Neural cell (in vitro differentiated cells): ENCODE measurements at regions not wholly inside any gene's neighbourhood (a gene's known extent, or its start where the extent isn't known, plus 50 kb on each side); places are given as distances from the start of the nearest gene placed in this dataset.

Experiments
- H2AFZ ChIP-seq: fragments of 200-600, 300-800 bp; sonication (generic), shearing (Covaris generic); 2 replicates; pipeline ENCODE4 v1.6.0; 2014; ENCODE audit warnings: low read depth, mild to moderate bottlenecking, antibody characterized with exemption, low read length, moderate library complexity
- H3F3A ChIP-seq: fragments of 200-600 bp; shearing (Covaris generic); 2 replicates; pipeline ENCODE4 v1.6.1; 2016; ENCODE audit warnings: mild to moderate bottlenecking, moderate library complexity, mixed read lengths, antibody characterized with exemption, low read length; ENCODE audit not compliant: insufficient read depth, poor library complexity, severe bottlenecking
- H3K27ac ChIP-seq: fragments of 200-600, 300-800 bp; sonication (generic), shearing (Covaris generic); 2 replicates; pipeline ENCODE4 v1.5.1; 2014; ENCODE audit warnings: mild to moderate bottlenecking, low read length, moderate library complexity
- H3K27me3 ChIP-seq: fragments of 300-800, 200-600 bp; sonication (generic), shearing (Covaris generic); 2 replicates; pipeline ENCODE4 v1.6.0; 2014; ENCODE audit warnings: mild to moderate bottlenecking, low read depth, low read length, moderate library complexity; ENCODE audit not compliant: insufficient read depth
- H3K36me3 ChIP-seq: fragments of 300-800, 200-600 bp; sonication (generic), shearing (Covaris generic); 2 replicates; pipeline ENCODE4 v1.5.1; 2014; ENCODE audit warnings: mild to moderate bottlenecking, antibody characterized with exemption, low read length, moderate library complexity; ENCODE audit not compliant: insufficient read depth
- H3K4me2 ChIP-seq: fragments of 300-800, 200-600 bp; sonication (generic), shearing (Covaris generic); 2 replicates; pipeline ENCODE4 v1.6.0; 2014; ENCODE audit warnings: mild to moderate bottlenecking, low read length
- H3K4me3 ChIP-seq: fragments of 300-800, 200-600 bp; sonication (generic), shearing (Covaris generic); 2 replicates; pipeline ENCODE4 v1.5.1; 2014; ENCODE audit warnings: mild to moderate bottlenecking, low read length, moderate library complexity
- H3K79me2 ChIP-seq: fragments of 200-600 bp; shearing (Covaris generic); replicated peaks from 2 replicates; pipeline ENCODE4 v1.6.0; 2014; ENCODE audit warnings: mild to moderate bottlenecking, low read length, moderate library complexity; ENCODE audit not compliant: insufficient read depth
- H3K9ac ChIP-seq: fragments of 300-800, 200-600 bp; sonication (generic), shearing (Covaris generic); 2 replicates; pipeline ENCODE4 v1.6.1; 2016; ENCODE audit warnings: mild to moderate bottlenecking, low read length, mixed read lengths
- H3K9me2 ChIP-seq: fragments of 200-600 bp; shearing (Covaris generic); 2 replicates; pipeline ENCODE4 v1.6.1; 2016; ENCODE audit warnings: mild to moderate bottlenecking, low read length, mixed read lengths; ENCODE audit not compliant: insufficient read depth
- H3K9me3 ChIP-seq: fragments of 200-600, 300-800 bp; sonication (generic), shearing (Covaris generic); 2 replicates; pipeline ENCODE4 v1.6.1; 2016; ENCODE audit warnings: mild to moderate bottlenecking, mixed run types, low read length, moderate library complexity, mixed read lengths
- H4K20me1 ChIP-seq: fragments of 200-600 bp; shearing (Covaris generic); 2 replicates; pipeline ENCODE4 v1.6.1; 2016; ENCODE audit warnings: mild to moderate bottlenecking, mixed run types; ENCODE audit not compliant: insufficient read depth
- CTCF ChIP-seq: fragments of 450-650 bp; IDR thresholded peaks from 2 replicates; pipeline ENCODE4 v1.5.1; 2014; ENCODE audit warnings: antibody characterized with exemption, mild to moderate bottlenecking, moderate library complexity; ENCODE audit not compliant: poor library complexity, severe bottlenecking
- EP300 ChIP-seq: fragments of 450-650 bp; conservative IDR thresholded peaks from 2 replicates; pipeline ENCODE4 v1.6.1; 2014; ENCODE audit warnings: antibody characterized with exemption, mild to moderate bottlenecking, moderate library complexity; ENCODE audit not compliant: poor library complexity, severe bottlenecking
- EZH2 ChIP-seq: fragments of 200-600, 300-800 bp; shearing (Covaris generic), sonication (generic); IDR thresholded peaks from 2 replicates; pipeline ENCODE4 v1.6.1; 2014; ENCODE audit warnings: antibody characterized with exemption, low read length, borderline replicate concordance, mild to moderate bottlenecking; ENCODE audit not compliant: insufficient read depth, poor library complexity, severe bottlenecking
- MXI1 ChIP-seq: fragments of 450-650 bp; conservative IDR thresholded peaks from 2 replicates; pipeline ENCODE4 v1.6.1; 2014; ENCODE audit warnings: antibody characterized with exemption, mild to moderate bottlenecking; ENCODE audit not compliant: poor library complexity, severe bottlenecking
- POLR2AphosphoS5 ChIP-seq: IDR thresholded peaks from 2 replicates; pipeline ENCODE4 v1.6.1; 2012
- RAD21 ChIP-seq: fragments of 450-650 bp; conservative IDR thresholded peaks from 2 replicates; pipeline ENCODE4 v1.6.1; 2014; ENCODE audit warnings: antibody characterized with exemption, mild to moderate bottlenecking, moderate library complexity
- REST ChIP-seq: IDR thresholded peaks from 2 replicates; pipeline ENCODE4 v1.6.1; 2012; ENCODE audit warnings: borderline replicate concordance
- SMC3 ChIP-seq: fragments of 450-650 bp; conservative IDR thresholded peaks from 2 replicates; pipeline ENCODE4 v1.6.1; 2014; ENCODE audit warnings: antibody characterized with exemption, mild to moderate bottlenecking, moderate library complexity; ENCODE audit not compliant: poor library complexity
- TAF1 ChIP-seq: IDR thresholded peaks from 2 replicates; pipeline ENCODE4 v1.6.1; 2012; ENCODE audit warnings: low read depth

- TF ChIP-seq MXI1 (no peak), POLR2AphosphoS5 (no peak), TAF1 (no peak), EP300 (no peak), RAD21 (no peak), CTCF (no peak), REST (no peak), EZH2 (no peak), SMC3 (no peak)
- Histone ChIP-seq H4K20me1 (no peaks in the 10 kb centered on the region), H3K4me3 (no peak overlapping the region), H3K36me3 (no peaks in the 10 kb centered on the region), H3K9ac (no peak overlapping the region), H2AFZ (no peak overlapping the region), H3K9me2 (no peaks in the 10 kb centered on the region), H3K79me2 (no peaks in the 10 kb centered on the region), H3K4me2 (no peak overlapping the region), H3K27ac (no peak overlapping the region), H3K9me3 (no peaks in the 10 kb centered on the region), H3K27me3 (no peaks in the 10 kb centered on the region), H3F3A (no peaks in the 10 kb centered on the region)
Measured at GRCh38 chrX:45577361-45577760, 376.7 kb upstream of the DIPK2B start.

GRCh38 chrX:45571453-45571852 is 370.8 kb upstream of the DIPK2B start:
- TF ChIP-seq REST, result no peak
- TF ChIP-seq EZH2, result no peak
- TF ChIP-seq TAF1, result no peak
- TF ChIP-seq MXI1, result no peak
- no peak for TF ChIP-seq EP300
- TF ChIP-seq CTCF, result no peak
- TF ChIP-seq SMC3, result no peak
- TF ChIP-seq POLR2AphosphoS5, result no peak
- TF ChIP-seq RAD21, result no peak
- Histone ChIP-seq H3K9ac (no peak overlapping the region), H3F3A (no peaks in the 10 kb centered on the region), H3K79me2 (no peaks in the 10 kb centered on the region), H2AFZ (no peak overlapping the region), H4K20me1 (no peaks in the 10 kb centered on the region), H3K9me2 (no peaks in the 10 kb centered on the region), H3K4me2 (no peak overlapping the region), H3K27ac (no peak overlapping the region), H3K9me3 (no peaks in the 10 kb centered on the region), H3K4me3 (no peak overlapping the region), H3K36me3 (no peaks in the 10 kb centered on the region), H3K27me3 (no peaks in the 10 kb centered on the region)
